ENCODE measurements at regions not wholly inside any gene's neighbourhood (a gene's known extent, or its start where the extent isn't known, plus 50 kb on each side); places are given as distances from the start of the nearest gene placed in this dataset.

DNA sequence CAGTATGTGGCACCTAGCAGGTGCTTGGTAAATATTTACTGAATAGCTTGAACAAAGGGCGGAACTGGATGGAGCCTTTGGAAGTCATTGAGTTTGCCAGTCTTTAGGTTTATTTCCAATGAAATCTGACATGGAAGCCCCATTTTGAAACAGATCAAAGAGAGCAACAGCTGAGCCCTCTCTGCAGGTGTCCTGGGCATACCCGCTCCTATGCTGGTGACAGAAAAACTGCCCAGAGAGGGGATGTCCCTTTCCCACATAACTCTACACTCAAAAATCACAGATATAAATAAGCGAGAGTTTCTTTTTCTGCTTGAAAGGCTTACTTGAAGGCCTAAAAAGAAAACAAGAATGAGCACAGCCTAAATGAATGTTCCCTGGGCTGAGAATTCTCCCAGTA lies 53.0 kb upstream of the RALY start:
- no peak for DNase-seq
- intact Hi-C loops (cut with micrococcal nuclease) = no loop called here
- no peak for ATAC-seq
